ENCODE measurements at regions not wholly inside any gene's neighbourhood (a gene's known extent, or its start where the extent isn't known, plus 50 kb on each side); places are given as distances from the start of the nearest gene placed in this dataset. TPM values are rescaled to one million over a fixed set of nuclear protein-coding genes. Genes with fewer than 3 reads are reported as not detected.
A peak's percentile ranks its signal among the peaks of the same experiment; 100 is the strongest.

DNA sequence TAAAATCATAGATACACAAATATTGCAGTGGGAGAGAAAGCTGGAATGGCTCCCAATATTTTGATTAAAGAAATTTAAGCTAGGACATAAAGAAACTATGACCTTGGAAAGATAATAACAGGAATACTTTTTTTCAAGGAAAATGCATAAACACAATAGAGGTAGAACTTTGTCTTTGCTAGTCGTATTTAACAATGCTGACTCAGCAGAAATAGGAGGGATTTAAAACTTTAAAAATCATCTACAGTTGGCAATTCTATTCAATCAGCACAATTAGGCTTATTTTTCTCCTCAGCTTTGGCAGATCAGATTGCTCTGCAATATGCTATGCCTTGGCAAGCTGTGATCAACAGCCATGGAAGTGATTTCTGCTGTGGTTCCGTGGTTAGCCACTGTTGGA is 51.5 kb upstream of the RBMY1B start:
- 94% methylated on average over 2 of the region's 2 CpGs; no CpG with 5 or more reads in 1 of the 2 experiments for WGBS, 2 experiments (ENCODE audit: extremely low coverage in 1 of 2, insufficient coverage in 1 of 2, insufficient read length in 1 of 2, insufficient replicate concordance in 2 of 2, low coverage in 1 of 2, low lambda C conversion rate in 2 of 2, missing lambda C conversion rate in 1 of 2)
- TF ChIP-seq KDM5A (IDR thresholded peaks at IDR 0.05; ENCODE audit: low read length) (no peak), MAFK (IDR thresholded peaks at IDR 0.05; ENCODE audit: low read depth, low read length) (peak; percentile 96)
- Histone ChIP-seq H3K23ac (ENCODE audit: insufficient read length) (no peak overlapping the region), H2BK5ac (ENCODE audit: low read depth, low read length) (no peak overlapping the region), H3K4ac (replicated peaks; ENCODE audit: insufficient read length, low read depth, low read length) (no peak overlapping the region), H3K18ac (ENCODE audit: extremely low read depth, low read length) (no peak overlapping the region), H3K27me3 (replicated peaks in 1 of 4; ENCODE audit: control insufficient read depth in 3 of 4, extremely low read depth in 1 of 4, insufficient read depth in 3 of 4, low read length in 3 of 4) (no peaks in the 10 kb centered on the region), H4K91ac (replicated peaks; ENCODE audit: insufficient read length, low read length) (no peak overlapping the region), H4K20me1 (replicated peaks in 1 of 2; ENCODE audit: control insufficient read depth in 1 of 2, insufficient read depth in 2 of 2, low read length in 2 of 2) (no peaks in the 10 kb centered on the region), H3K56ac (replicated peaks; ENCODE audit: insufficient read length, low read depth, low read length) (no peak overlapping the region), H3K14ac (ENCODE audit: insufficient read length) (no peak overlapping the region), H3K9ac (replicated peaks in 1 of 4; ENCODE audit: extremely low read depth in 1 of 4, low read depth in 3 of 4, low read length in 3 of 4) (no peak overlapping the region), H2AFZ (ENCODE audit: low read length) (no peak overlapping the region), H2BK20ac (ENCODE audit: low read length) (no peak overlapping the region), H4K8ac (ENCODE audit: extremely low read depth, insufficient read depth, low read length) (no peak overlapping the region), H2AK5ac (ENCODE audit: low read depth, low read length) (no peak overlapping the region), H3K4me1 (replicated peaks in 1 of 4; ENCODE audit: control insufficient read depth in 3 of 4, insufficient read depth in 4 of 4, low read length in 3 of 4) (no peaks in the 10 kb centered on the region), H2BK12ac (ENCODE audit: low read depth, low read length) (no peak overlapping the region), H4K5ac (ENCODE audit: insufficient read length, low read depth, low read length) (no peak overlapping the region), H2BK15ac (ENCODE audit: low read length) (no peak overlapping the region), H3K27ac (ENCODE audit: low read depth, low read length) (no peak overlapping the region), H2BK120ac (replicated peaks; ENCODE audit: low read depth, low read length) (no peak overlapping the region), H3K9me3 (ENCODE audit: insufficient read depth in 2 of 2, low read depth in 1 of 2, low read length in 1 of 2) (peaks cover 4 to 38% of the 10 kb centered on the region in 2 experiments; a peak in 3 of 4 replicates), H3K79me2 (ENCODE audit: control insufficient read depth in 1 of 2, insufficient read depth in 2 of 2, low read length in 2 of 2) (no peaks in the 10 kb centered on the region), H3K36me3 (ENCODE audit: control insufficient read depth in 2 of 4, insufficient read depth in 4 of 4, low read length in 3 of 4) (no peaks in the 10 kb centered on the region), H3K79me1 (ENCODE audit: low read depth, low read length) (no peaks in the 10 kb centered on the region), H3K4me2 (ENCODE audit: insufficient read depth in 1 of 2, low read depth in 2 of 2, low read length in 2 of 2) (no peak overlapping the region), H3K4me3 (ENCODE audit: extremely low read depth in 1 of 4, insufficient read depth in 2 of 4, low read depth in 3 of 4, low read length in 4 of 4) (no peak overlapping the region), H3K23me2 (ENCODE audit: low read depth, low read length) (no peaks in the 10 kb centered on the region)
- POLR2A ChIA-PET (ENCODE audit: partially characterized antibody), result no interaction called here
- DNase-seq (ENCODE audit: low read depth in 1 of 2, low spot score in 2 of 2) (no peak), FAIRE-seq (no peak)
- CTCF ChIA-PET (ENCODE audit: partially characterized antibody), result no interaction called here

Small RNAs in the stretch of these regions (small RNA-seq; reads per million reads assigned to genes)
- gene AC010086.2 (ENCODE audit: insufficient read depth), result not detected
